Chondrocyte (in vitro differentiated cells): ENCODE measurements at regions not wholly inside any gene's neighbourhood (a gene's known extent, or its start where the extent isn't known, plus 50 kb on each side); places are given as distances from the start of the nearest gene placed in this dataset.

ENCODE experiments used
- DNase-seq: peaks from one replicate; pipeline ENCODE4 v3.0.0; 2021; ENCODE audit warnings: mixed read lengths, low spot score
- H3K27ac Mint-ChIP-seq: one replicate; pipeline ENCODE4 v1.8.0; 2021; ENCODE audit warnings: mild to moderate bottlenecking, moderate library complexity, mixed read lengths; ENCODE audit not compliant: unreplicated experiment
- H3K27me3 Mint-ChIP-seq: 2 replicates; pipeline ENCODE4 v1.8.0; 2021; ENCODE audit warnings: low read depth, mixed read lengths
- H3K36me3 Mint-ChIP-seq: 2 replicates; pipeline ENCODE4 v1.8.0; 2021; ENCODE audit warnings: low read depth, mixed read lengths
- H3K4me1 Mint-ChIP-seq: 2 replicates; pipeline ENCODE4 v1.8.0; 2021; ENCODE audit warnings: low read depth, mild to moderate bottlenecking, mixed read lengths
- H3K4me3 Mint-ChIP-seq: one replicate; pipeline ENCODE4 v1.8.0; 2021; ENCODE audit warnings: mild to moderate bottlenecking, moderate library complexity, mixed read lengths; ENCODE audit not compliant: unreplicated experiment
- H3K9me3 Mint-ChIP-seq: 2 replicates; pipeline ENCODE4 v1.8.0; 2021; ENCODE audit warnings: low read depth, mixed read lengths
- TF ChIP-seq, protein P1 (sequence below): fragments of 200-600 bp; sonication (generic); IDR thresholded peaks from 2 replicates; pipeline ENCODE4 v1.5.0; 2021; ENCODE audit warnings: antibody characterized with exemption, mild to moderate bottlenecking, moderate library complexity

- no peak for DNase-seq
- Mint-ChIP-seq H3K27ac (no peak overlapping the region), H3K9me3 (no peaks in the 10 kb centered on the region), H3K4me1 (peaks cover 5% of the 10 kb centered on the region), H3K4me3 (no peak overlapping the region), H3K27me3 (peaks cover 53% of the 10 kb centered on the region), H3K36me3 (no peaks in the 10 kb centered on the region)
- TF ChIP-seq, protein P1, sequence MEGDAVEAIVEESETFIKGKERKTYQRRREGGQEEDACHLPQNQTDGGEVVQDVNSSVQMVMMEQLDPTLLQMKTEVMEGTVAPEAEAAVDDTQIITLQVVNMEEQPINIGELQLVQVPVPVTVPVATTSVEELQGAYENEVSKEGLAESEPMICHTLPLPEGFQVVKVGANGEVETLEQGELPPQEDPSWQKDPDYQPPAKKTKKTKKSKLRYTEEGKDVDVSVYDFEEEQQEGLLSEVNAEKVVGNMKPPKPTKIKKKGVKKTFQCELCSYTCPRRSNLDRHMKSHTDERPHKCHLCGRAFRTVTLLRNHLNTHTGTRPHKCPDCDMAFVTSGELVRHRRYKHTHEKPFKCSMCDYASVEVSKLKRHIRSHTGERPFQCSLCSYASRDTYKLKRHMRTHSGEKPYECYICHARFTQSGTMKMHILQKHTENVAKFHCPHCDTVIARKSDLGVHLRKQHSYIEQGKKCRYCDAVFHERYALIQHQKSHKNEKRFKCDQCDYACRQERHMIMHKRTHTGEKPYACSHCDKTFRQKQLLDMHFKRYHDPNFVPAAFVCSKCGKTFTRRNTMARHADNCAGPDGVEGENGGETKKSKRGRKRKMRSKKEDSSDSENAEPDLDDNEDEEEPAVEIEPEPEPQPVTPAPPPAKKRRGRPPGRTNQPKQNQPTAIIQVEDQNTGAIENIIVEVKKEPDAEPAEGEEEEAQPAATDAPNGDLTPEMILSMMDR = no peak
Observed at GRCh38 chr16:54540525-54541180, 254.1 kb upstream of the IRX3 start.

- H3K27me3 Mint-ChIP-seq = peaks cover 41% of the 10 kb centered on the region
- H3K9me3 Mint-ChIP-seq = no peaks in the 10 kb centered on the region
- no peak for DNase-seq
- peaks cover 5% of the 10 kb centered on the region for H3K4me1 Mint-ChIP-seq
- no peaks in the 10 kb centered on the region for H3K36me3 Mint-ChIP-seq
- no peak overlapping the region for H3K27ac Mint-ChIP-seq
- no peak overlapping the region for H3K4me3 Mint-ChIP-seq
- TF ChIP-seq, protein P1 = peak; percentile 74
Observed at GRCh38 chr16:54538276-54538675, 251.7 kb upstream of the IRX3 start.

DNA sequence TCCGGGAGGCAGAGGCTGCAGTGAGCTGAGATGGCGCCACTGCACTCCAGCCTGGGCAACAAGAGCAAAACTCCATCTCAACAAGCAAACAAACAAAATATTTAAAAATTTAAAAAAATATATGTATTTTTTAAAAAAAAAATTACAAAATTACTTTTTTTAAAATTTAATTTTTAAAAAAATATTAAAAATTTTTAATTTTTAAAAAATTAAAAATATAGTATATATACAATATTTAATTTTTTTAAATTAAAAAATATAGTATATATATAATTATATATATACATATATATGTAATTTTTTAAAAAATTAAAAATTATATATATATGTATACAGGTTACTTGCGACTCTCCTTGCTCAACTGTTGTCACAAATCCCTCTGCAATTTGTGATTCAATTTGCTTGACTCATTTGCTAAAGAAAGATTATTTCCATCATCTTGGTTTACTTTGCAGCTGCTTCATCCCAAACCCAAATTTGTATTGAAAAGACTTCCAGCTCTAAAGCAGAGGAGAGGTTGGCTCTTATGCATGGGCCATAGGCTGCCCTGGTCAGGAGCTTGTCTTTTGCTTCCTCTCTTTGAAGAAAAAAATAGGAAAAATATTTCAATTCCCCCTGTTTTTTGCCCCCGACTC is 247.4 kb upstream of the IRX3 start:
- peaks cover 3% of the 10 kb centered on the region for H3K36me3 Mint-ChIP-seq
- H3K4me3 Mint-ChIP-seq = no peak overlapping the region
- no peak overlapping the region for H3K27ac Mint-ChIP-seq
- H3K27me3 Mint-ChIP-seq = peaks cover 15% of the 10 kb centered on the region
- peaks cover 17% of the 10 kb centered on the region for H3K9me3 Mint-ChIP-seq
- peaks cover 5% of the 10 kb centered on the region for H3K4me1 Mint-ChIP-seq
- TF ChIP-seq, protein P1 = no peak
- DNase-seq = no peak

- H3K36me3 Mint-ChIP-seq = peaks cover 1% of the 10 kb centered on the region
- peaks cover 1% of the 10 kb centered on the region for H3K27me3 Mint-ChIP-seq
- H3K4me3 Mint-ChIP-seq = no peak overlapping the region
- H3K4me1 Mint-ChIP-seq = no peaks in the 10 kb centered on the region
- no peak overlapping the region for H3K27ac Mint-ChIP-seq
- TF ChIP-seq, protein P1 = no peak
- H3K9me3 Mint-ChIP-seq = peaks cover 31% of the 10 kb centered on the region
- no peak for DNase-seq
Observed at GRCh38 chr16:54526916-54527315, 240.3 kb upstream of the IRX3 start.

DNA sequence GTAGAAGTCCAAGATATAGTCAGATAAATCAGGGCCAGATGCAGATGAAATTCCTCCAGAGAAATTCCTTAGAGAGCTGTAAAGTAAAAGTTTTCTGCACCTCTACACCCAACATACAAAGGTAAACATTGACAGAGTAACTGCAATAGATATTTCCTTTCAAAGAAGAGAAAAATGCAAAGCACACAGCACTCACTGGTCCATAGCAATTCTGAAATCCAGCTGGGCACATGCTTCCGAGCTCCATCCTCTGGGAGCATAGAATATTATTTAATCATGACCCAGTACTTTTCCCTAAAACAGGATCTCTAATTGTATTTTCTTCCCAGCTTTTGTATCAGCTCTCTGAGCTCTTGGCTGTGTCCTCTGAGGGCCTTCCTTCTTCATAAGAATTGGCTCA is 239.5 kb upstream of the IRX3 start:
- H3K4me1 Mint-ChIP-seq = no peaks in the 10 kb centered on the region
- peaks cover 1% of the 10 kb centered on the region for H3K36me3 Mint-ChIP-seq
- H3K9me3 Mint-ChIP-seq = peaks cover 26% of the 10 kb centered on the region
- H3K27me3 Mint-ChIP-seq = peaks cover 1% of the 10 kb centered on the region
- no peak for DNase-seq
- H3K4me3 Mint-ChIP-seq = no peak overlapping the region
- TF ChIP-seq, protein P1 = no peak
- H3K27ac Mint-ChIP-seq = no peak overlapping the region
